A549 (cell line): ENCODE measurements at regions not wholly inside any gene's neighbourhood (a gene's known extent, or its start where the extent isn't known, plus 50 kb on each side); places are given as distances from the start of the nearest gene placed in this dataset.

Experiments used
- CBX8 ChIP-seq: fragments of 200-600 bp; sonication (generic); IDR thresholded peaks from 2 replicates; pipeline ENCODE4 v1.6.1; 2016
- CEBPB ChIP-seq, 2 experiments: fragments of >200 bp in 1 of 2; sonication (Bioruptor Twin) in 1 of 2; formaldehyde crosslinking in 1 of 2; IDR thresholded peaks; 2 replicates each; pipeline ENCODE4 v1.6.1; 2012 to 2016
- POLR2A ChIP-seq: IDR thresholded peaks from 2 replicates; pipeline ENCODE4 v1.6.1; 2012; ENCODE audit warnings: mild to moderate bottlenecking, low read length
- TF ChIP-seq, protein P1 (sequence below): fragments of >200 bp; sonication (Bioruptor Twin); formaldehyde crosslinking; IDR thresholded peaks from 3 replicates; pipeline ENCODE4 v1.5.1; 2016
- TF ChIP-seq, protein P2 (sequence below): fragments of 250-450 bp; sonication (Bioruptor Pico); IDR thresholded peaks from 2 replicates; pipeline ENCODE4 v1.5.0; 2020; ENCODE audit warnings: low read depth, mild to moderate bottlenecking, moderate library complexity
- TF ChIP-seq, protein P3 (sequence below): fragments of 200-600 bp; sonication (generic); IDR thresholded peaks from 2 replicates; pipeline ENCODE4 v1.6.1; 2016; ENCODE audit warnings: antibody characterized with exemption, mild to moderate bottlenecking, moderate library complexity

DNA sequence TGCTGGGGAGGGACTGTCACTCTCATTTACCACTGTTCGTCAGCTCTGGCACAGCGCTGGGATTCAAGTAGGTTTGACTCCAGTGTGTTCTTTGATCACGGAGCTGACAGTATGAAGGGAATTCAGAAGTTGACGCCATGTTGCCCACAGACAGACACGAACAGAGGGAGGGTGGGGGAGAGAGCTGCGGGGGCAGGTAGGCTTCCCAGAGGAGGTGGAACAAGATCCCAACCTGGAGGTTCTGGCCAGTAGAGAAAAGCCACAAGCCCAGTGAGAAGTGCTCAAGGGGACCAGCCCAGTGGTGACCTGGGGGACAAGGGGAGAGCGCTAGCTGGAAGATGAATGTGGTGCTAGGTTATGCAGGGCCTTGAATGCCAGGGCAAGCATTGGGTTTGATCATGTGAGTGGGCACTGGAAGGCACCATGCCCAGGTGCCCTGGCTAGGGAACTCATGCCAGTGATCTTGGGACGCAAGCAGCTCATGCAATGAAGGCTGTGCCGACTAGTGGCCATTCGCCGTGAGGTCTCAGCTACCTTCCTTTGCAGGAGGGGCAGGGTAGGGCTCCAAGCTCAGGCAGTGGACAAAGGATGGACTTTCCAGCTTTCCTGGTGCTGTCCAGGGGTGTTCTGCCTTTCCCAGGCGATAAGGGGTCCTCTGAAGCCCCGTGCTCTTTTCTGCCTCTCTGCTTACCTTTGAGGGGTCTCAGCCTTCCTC is 50.4 kb upstream of the APCDD1L start:
- TF ChIP-seq, protein P1, sequence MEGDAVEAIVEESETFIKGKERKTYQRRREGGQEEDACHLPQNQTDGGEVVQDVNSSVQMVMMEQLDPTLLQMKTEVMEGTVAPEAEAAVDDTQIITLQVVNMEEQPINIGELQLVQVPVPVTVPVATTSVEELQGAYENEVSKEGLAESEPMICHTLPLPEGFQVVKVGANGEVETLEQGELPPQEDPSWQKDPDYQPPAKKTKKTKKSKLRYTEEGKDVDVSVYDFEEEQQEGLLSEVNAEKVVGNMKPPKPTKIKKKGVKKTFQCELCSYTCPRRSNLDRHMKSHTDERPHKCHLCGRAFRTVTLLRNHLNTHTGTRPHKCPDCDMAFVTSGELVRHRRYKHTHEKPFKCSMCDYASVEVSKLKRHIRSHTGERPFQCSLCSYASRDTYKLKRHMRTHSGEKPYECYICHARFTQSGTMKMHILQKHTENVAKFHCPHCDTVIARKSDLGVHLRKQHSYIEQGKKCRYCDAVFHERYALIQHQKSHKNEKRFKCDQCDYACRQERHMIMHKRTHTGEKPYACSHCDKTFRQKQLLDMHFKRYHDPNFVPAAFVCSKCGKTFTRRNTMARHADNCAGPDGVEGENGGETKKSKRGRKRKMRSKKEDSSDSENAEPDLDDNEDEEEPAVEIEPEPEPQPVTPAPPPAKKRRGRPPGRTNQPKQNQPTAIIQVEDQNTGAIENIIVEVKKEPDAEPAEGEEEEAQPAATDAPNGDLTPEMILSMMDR: no peak
- no peak for TF ChIP-seq CBX8
- TF ChIP-seq, protein P2, sequence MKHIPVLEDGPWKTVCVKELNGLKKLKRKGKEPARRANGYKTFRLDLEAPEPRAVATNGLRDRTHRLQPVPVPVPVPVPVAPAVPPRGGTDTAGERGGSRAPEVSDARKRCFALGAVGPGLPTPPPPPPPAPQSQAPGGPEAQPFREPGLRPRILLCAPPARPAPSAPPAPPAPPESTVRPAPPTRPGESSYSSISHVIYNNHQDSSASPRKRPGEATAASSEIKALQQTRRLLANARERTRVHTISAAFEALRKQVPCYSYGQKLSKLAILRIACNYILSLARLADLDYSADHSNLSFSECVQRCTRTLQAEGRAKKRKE (CRISPR knock-in tag): no peak
- TF ChIP-seq, protein P3, sequence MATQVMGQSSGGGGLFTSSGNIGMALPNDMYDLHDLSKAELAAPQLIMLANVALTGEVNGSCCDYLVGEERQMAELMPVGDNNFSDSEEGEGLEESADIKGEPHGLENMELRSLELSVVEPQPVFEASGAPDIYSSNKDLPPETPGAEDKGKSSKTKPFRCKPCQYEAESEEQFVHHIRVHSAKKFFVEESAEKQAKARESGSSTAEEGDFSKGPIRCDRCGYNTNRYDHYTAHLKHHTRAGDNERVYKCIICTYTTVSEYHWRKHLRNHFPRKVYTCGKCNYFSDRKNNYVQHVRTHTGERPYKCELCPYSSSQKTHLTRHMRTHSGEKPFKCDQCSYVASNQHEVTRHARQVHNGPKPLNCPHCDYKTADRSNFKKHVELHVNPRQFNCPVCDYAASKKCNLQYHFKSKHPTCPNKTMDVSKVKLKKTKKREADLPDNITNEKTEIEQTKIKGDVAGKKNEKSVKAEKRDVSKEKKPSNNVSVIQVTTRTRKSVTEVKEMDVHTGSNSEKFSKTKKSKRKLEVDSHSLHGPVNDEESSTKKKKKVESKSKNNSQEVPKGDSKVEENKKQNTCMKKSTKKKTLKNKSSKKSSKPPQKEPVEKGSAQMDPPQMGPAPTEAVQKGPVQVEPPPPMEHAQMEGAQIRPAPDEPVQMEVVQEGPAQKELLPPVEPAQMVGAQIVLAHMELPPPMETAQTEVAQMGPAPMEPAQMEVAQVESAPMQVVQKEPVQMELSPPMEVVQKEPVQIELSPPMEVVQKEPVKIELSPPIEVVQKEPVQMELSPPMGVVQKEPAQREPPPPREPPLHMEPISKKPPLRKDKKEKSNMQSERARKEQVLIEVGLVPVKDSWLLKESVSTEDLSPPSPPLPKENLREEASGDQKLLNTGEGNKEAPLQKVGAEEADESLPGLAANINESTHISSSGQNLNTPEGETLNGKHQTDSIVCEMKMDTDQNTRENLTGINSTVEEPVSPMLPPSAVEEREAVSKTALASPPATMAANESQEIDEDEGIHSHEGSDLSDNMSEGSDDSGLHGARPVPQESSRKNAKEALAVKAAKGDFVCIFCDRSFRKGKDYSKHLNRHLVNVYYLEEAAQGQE: no peak
- no peak for TF ChIP-seq CEBPB (IDR thresholded peaks at IDR 0.05)
- no peak for TF ChIP-seq POLR2A
